Stimulated activated naive CD8-positive, alpha-beta T cell treated with anti-CD3 and anti-CD28 coated beads, Interleukin-15, amount 100 ng/mL, for 72 hours (primary cell): ENCODE measurements at regions not wholly inside any gene's neighbourhood (a gene's known extent, or its start where the extent isn't known, plus 50 kb on each side); places are given as distances from the start of the nearest gene placed in this dataset.
"Not testable (repeated sequence)": the region's sequence is repeated elsewhere in the genome, so short reads cannot be mapped to it uniquely, and the experiment has no call there.

Experiments
- ATAC-seq: fragments of 150-1000 bp; cut with Tn5 transposase; 2 replicates; pipeline ENCODE4 v1.10.0; 2021; ENCODE audit warnings: mild to moderate bottlenecking, moderate library complexity
- DNase-seq, 2 donors: peaks; one replicate each; pipeline ENCODE4 v3.0.0; 2021 to 2022
- H3K27ac Mint-ChIP-seq, 2 donors: one replicate each; pipeline ENCODE4 v1.8.0; 2022; ENCODE audit warnings: mild to moderate bottlenecking in 2 of 2, mixed read lengths in 2 of 2, moderate library complexity in 2 of 2
- H3K27me3 Mint-ChIP-seq: one replicate; pipeline ENCODE4 v1.8.0; 2022; ENCODE audit warnings: mixed read lengths
- H3K4me1 Mint-ChIP-seq: one replicate; pipeline ENCODE4 v1.8.0; 2022; ENCODE audit warnings: mild to moderate bottlenecking, mixed read lengths
- H3K4me3 Mint-ChIP-seq, 2 donors: one replicate each; pipeline ENCODE4 v1.8.0; 2022; ENCODE audit warnings: mild to moderate bottlenecking in 2 of 2, mixed read lengths in 2 of 2, moderate library complexity in 1 of 2
- H3K9me3 Mint-ChIP-seq, 2 donors: one replicate each; pipeline ENCODE4 v1.8.0; 2022; ENCODE audit warnings: mixed read lengths in 2 of 2

- ATAC-seq, result no peak
- Mint-ChIP-seq H3K9me3 (peaks cover 10 to 11% of the 10 kb centered on the region in 2 donors), H3K27ac (no peak overlapping the region), H3K4me1 (no peaks in the 10 kb centered on the region), H3K27me3 (no peaks in the 10 kb centered on the region), H3K4me3 (no peak overlapping the region)
- DNase-seq, result no peak
Measured at GRCh38 chr9:26789959-26790358, 102.6 kb downstream of the CAAP1 start.

- DNase-seq (no peak), ATAC-seq (no peak)
- Mint-ChIP-seq H3K27me3 (no peaks in the 10 kb centered on the region), H3K27ac (no peak overlapping the region), H3K4me3 (no peak overlapping the region), H3K4me1 (no peaks in the 10 kb centered on the region), H3K9me3 (no peaks in the 10 kb centered on the region)
Measured at GRCh38 chr9:26786564-26786963, 106.0 kb downstream of the CAAP1 start.

DNA sequence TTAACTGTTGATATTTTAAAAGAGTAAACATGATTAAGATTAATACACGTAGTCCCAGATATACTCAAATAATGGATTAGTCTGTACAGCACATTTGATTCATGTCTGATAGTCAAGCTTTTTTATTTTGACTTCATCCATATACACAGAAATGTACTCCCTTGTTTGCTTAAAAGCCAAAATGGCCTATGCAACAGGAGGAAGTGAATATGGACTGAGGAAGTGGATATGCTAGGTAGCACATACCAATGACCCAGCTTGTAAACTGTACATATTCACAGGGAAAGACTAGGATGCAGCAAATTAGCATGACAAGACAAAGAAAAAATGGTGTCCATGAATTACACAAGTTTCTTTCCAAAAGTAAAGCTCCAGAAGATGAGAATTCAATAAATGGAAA, 109.7 kb downstream of the CAAP1 start:
- Mint-ChIP-seq H3K27me3 (no peaks in the 10 kb centered on the region), H3K27ac (no peak overlapping the region), H3K9me3 (peaks cover 4 to 5% of the 10 kb centered on the region in 2 donors), H3K4me1 (no peaks in the 10 kb centered on the region), H3K4me3 (no peak overlapping the region)
- ATAC-seq (no peak), DNase-seq (no peak)

DNA sequence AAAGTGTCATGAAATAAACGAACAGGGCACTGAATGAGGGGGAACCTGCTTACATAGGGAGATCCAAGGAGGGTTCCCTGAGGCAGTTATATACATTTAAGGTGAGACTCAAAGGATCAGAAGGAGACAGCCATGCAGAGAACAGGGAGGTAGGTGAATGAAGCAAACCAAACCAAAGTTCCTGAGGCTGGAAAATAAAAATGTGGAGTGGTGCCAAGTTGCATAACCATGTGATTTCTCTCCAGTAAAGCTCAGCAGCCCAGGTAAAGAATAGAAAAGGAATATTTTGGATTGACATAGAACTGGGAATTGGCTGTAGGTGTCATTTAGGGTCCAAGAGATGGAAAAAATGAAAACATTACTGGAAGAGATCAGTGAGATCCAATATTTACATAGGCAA, 110.7 kb downstream of the CAAP1 start:
- no peak overlapping the region for H3K4me3 Mint-ChIP-seq

GRCh38 chr9:26780307-26780706, 112.3 kb downstream of the CAAP1 start:
- H3K9me3 Mint-ChIP-seq, H3K4me3 Mint-ChIP-seq, H3K27ac Mint-ChIP-seq, ATAC-seq, DNase-seq, H3K27me3 Mint-ChIP-seq, H3K4me1 Mint-ChIP-seq: not testable (repeated sequence)

More for the DNA sequence above, 110.7 kb downstream of the CAAP1 start:
- peaks cover 4 to 5% of the 10 kb centered on the region in 2 donors for H3K9me3 Mint-ChIP-seq
- no peaks in the 10 kb centered on the region for H3K4me1 Mint-ChIP-seq
- no peak overlapping the region for H3K27ac Mint-ChIP-seq
- ATAC-seq (no peak), DNase-seq (no peak)
- no peaks in the 10 kb centered on the region for H3K27me3 Mint-ChIP-seq

DNA sequence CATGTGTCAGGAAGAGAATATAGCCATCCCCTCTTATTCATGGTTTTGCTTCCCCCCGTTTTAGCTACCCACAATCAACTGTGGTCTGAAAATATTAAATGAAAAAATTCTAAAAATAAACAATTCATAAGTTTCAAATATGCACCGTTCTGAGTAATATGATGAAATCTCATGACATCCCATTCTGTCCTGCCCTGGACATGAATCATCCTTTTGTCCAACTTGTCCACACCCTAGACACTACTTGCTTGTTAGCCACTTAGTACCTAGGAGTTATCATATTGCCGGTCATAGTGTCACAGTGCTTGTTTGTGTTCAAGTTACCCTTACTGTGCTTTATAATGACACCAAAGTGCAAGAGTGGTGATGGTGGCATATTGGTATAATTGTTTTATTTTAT, 113.5 kb downstream of the CAAP1 start:
- Mint-ChIP-seq H3K4me3 (no peak overlapping the region), H3K27me3 (no peaks in the 10 kb centered on the region), H3K27ac (no peak overlapping the region), H3K9me3 (peaks cover 4 to 5% of the 10 kb centered on the region in 2 donors), H3K4me1 (no peaks in the 10 kb centered on the region)
- DNase-seq (no peak), ATAC-seq (no peak)

- ATAC-seq (no peak), DNase-seq (no peak)
- Mint-ChIP-seq H3K27ac (no peak overlapping the region), H3K9me3 (peaks cover 2 to 3% of the 10 kb centered on the region in 2 donors), H3K27me3 (no peaks in the 10 kb centered on the region), H3K4me3 (no peak overlapping the region), H3K4me1 (no peaks in the 10 kb centered on the region)
Measured at GRCh38 chr9:26775391-26775790, 117.2 kb downstream of the CAAP1 start.

- H3K9me3 Mint-ChIP-seq, result no peaks in the 10 kb centered on the region
- no peaks in the 10 kb centered on the region for H3K4me1 Mint-ChIP-seq
- DNase-seq (no peak), ATAC-seq (no peak)
- no peaks in the 10 kb centered on the region for H3K27me3 Mint-ChIP-seq
- H3K4me3 Mint-ChIP-seq, result no peak overlapping the region
- H3K27ac Mint-ChIP-seq, result no peak overlapping the region
Measured at GRCh38 chr9:26773056-26773455, 119.5 kb downstream of the CAAP1 start.

DNA sequence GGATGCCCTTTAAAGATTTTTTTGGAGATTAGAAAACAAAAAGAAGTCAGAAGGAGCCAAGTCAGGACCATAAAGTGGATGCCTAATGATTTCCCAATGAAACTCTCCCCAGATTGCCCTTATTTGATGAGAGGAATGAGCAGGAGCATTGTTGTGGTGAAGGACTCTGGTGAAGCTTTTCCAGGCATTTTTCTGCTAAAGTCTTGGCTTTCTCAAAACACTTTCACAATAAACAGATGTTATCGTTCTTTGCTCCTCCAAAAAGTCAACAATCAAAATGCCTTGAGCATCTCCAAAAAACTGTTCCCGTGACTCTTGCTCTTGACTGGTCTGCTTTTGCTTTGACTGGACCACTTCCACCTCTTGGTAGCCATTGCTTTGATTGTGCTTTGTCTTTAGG, 121.8 kb downstream of the CAAP1 start:
- H3K9me3 Mint-ChIP-seq, result no peaks in the 10 kb centered on the region
- DNase-seq, result no peak
- H3K4me3 Mint-ChIP-seq, result no peak overlapping the region
- ATAC-seq, result no peak
- H3K4me1 Mint-ChIP-seq, result no peaks in the 10 kb centered on the region
- no peak overlapping the region for H3K27ac Mint-ChIP-seq
- no peaks in the 10 kb centered on the region for H3K27me3 Mint-ChIP-seq

DNA sequence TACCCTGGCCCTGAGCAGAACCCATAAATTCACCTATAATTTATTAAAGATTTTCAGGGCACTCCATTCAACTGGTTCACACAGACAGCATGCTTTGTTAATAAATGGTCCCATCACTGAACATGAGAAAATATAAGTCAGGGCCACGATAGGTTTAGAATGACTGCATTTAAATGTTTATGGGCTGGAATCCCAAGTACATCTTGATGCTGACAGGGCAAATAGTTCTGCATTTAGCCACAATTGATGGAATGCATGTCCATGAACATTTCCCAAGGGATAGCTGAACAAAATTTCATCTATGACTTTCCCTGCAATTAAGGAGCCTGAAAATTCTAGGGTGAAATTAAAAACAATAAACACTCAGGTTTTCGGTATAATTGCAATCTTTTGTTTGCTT, 124.5 kb downstream of the CAAP1 start:
- ATAC-seq (no peak), DNase-seq (no peak)
- H3K4me1 Mint-ChIP-seq, result no peaks in the 10 kb centered on the region
- no peaks in the 10 kb centered on the region for H3K9me3 Mint-ChIP-seq
- H3K27me3 Mint-ChIP-seq, result peaks cover 6% of the 10 kb centered on the region
- H3K27ac Mint-ChIP-seq, result no peak overlapping the region
- H3K4me3 Mint-ChIP-seq, result no peak overlapping the region

GRCh38 chr9:26760675-26761074, 131.9 kb downstream of the CAAP1 start:
- H3K27me3 Mint-ChIP-seq, result peaks cover 7% of the 10 kb centered on the region
- H3K4me3 Mint-ChIP-seq, result no peak overlapping the region
- DNase-seq, result no peak
- no peak overlapping the region for H3K27ac Mint-ChIP-seq
- H3K4me1 Mint-ChIP-seq, result no peaks in the 10 kb centered on the region
- ATAC-seq, result no peak
- H3K9me3 Mint-ChIP-seq, result no peaks in the 10 kb centered on the region

DNA sequence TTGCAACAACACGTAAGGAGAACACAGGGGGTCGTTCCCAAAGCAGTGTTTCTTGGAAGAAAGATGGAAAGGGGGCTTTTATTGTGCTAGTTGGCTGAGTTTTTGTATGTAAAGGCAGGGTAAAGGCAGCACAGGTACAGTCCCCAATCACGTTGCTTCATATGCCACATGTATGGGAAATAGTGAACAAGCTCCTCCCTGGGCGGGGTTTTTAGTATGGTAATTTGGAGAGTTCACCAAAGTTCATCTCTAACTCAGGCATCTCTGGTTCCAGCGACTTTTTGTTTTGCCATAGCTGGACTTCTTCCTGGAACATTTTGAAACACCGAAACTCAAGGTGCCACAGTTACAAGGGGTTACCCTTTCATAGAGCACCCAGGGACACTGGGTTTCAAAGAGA, 133.9 kb downstream of the CAAP1 start:
- Mint-ChIP-seq H3K27ac (no peak overlapping the region), H3K27me3 (peaks cover 6% of the 10 kb centered on the region)

GRCh38 chr9:26756881-26757280, 135.7 kb downstream of the CAAP1 start:
- H3K4me1 Mint-ChIP-seq, result no peaks in the 10 kb centered on the region
- ATAC-seq (no peak), DNase-seq (no peak)
- no peaks in the 10 kb centered on the region for H3K9me3 Mint-ChIP-seq
- no peak overlapping the region for H3K27ac Mint-ChIP-seq
- H3K4me3 Mint-ChIP-seq, result no peak overlapping the region
- peaks cover 4% of the 10 kb centered on the region for H3K27me3 Mint-ChIP-seq

More for the DNA sequence above, 133.9 kb downstream of the CAAP1 start:
- DNase-seq (no peak), ATAC-seq (no peak)
- no peaks in the 10 kb centered on the region for H3K4me1 Mint-ChIP-seq
- no peak overlapping the region for H3K4me3 Mint-ChIP-seq
- no peaks in the 10 kb centered on the region for H3K9me3 Mint-ChIP-seq

GRCh38 chr9:26755476-26755875, 137.1 kb downstream of the CAAP1 start:
- Mint-ChIP-seq H3K27me3 (peaks cover 7% of the 10 kb centered on the region), H3K4me1 (no peaks in the 10 kb centered on the region), H3K4me3 (no peak overlapping the region), H3K9me3 (no peaks in the 10 kb centered on the region), H3K27ac (no peak overlapping the region)
- ATAC-seq (no peak), DNase-seq (no peak)

- no peak for DNase-seq
- peaks cover 7% of the 10 kb centered on the region for H3K27me3 Mint-ChIP-seq
- H3K9me3 Mint-ChIP-seq, result no peaks in the 10 kb centered on the region
Measured at GRCh38 chr9:26754509-26755164, 138.0 kb downstream of the CAAP1 start.

DNA sequence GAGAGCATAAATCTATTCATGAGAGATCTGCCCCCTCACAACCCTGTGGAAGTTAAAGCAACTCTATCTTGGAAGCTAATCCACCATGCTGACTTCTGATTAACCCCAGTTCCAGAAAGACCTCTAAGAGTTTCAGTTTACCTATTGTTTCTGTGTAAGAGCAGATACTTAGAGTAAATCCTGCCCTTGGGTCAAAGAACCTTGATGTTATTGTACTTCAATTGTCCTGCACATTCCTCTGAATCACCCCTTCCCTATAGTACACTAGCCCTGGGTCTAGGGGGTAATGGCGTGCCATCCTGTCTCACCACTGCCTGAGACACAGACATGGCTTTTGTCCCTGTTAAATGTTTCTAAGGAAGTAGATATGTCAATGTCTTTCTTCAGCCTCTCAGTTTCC, 138.6 kb downstream of the CAAP1 start:
- Mint-ChIP-seq H3K4me1 (no peaks in the 10 kb centered on the region), H3K27ac (no peak overlapping the region), H3K9me3 (no peaks in the 10 kb centered on the region), H3K27me3 (peaks cover 7% of the 10 kb centered on the region), H3K4me3 (no peak overlapping the region)
- DNase-seq, result no peak
- no peak for ATAC-seq

More at GRCh38 chr9:26754509-26755164, 138.0 kb downstream of the CAAP1 start:
- ATAC-seq, result no peak
- no peak overlapping the region for H3K4me3 Mint-ChIP-seq
- H3K27ac Mint-ChIP-seq, result no peak overlapping the region
- H3K4me1 Mint-ChIP-seq, result no peaks in the 10 kb centered on the region

GRCh38 chr9:26750162-26750561, 142.4 kb downstream of the CAAP1 start:
- H3K27ac Mint-ChIP-seq, result no peak overlapping the region
- DNase-seq (no peak), ATAC-seq (no peak)
- H3K27me3 Mint-ChIP-seq, result peaks cover 7% of the 10 kb centered on the region
- no peaks in the 10 kb centered on the region for H3K4me1 Mint-ChIP-seq
- H3K4me3 Mint-ChIP-seq, result no peak overlapping the region
- no peaks in the 10 kb centered on the region for H3K9me3 Mint-ChIP-seq
